ENCODE measurements at regions not wholly inside any gene's neighbourhood (a gene's known extent, or its start where the extent isn't known, plus 50 kb on each side); places are given as distances from the start of the nearest gene placed in this dataset.
"Not testable (repeated sequence)": the region's sequence is repeated elsewhere in the genome, so short reads cannot be mapped to it uniquely, and the experiment has no call there.

DNA sequence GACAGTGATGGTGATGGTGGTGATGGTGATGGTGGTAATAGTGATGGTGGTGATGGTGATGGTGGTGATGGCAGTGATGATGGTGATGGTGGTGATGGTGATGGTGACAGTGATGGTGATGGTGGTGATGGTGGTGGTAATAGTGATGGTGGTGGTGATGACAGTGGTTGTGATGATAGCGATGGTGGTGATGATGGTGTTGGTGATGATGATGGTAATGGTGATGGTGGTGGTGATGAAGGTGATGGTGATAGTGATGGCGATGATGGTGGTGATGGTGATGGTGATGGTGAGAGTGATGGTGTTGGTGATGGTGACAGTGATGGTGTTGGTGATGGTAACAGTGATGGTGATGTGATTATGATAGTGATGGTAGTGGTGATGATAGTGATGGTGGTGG is 94.3 kb downstream of the ASB1 start:
- no peak for DNase-seq (ENCODE audit: low read depth)

DNA sequence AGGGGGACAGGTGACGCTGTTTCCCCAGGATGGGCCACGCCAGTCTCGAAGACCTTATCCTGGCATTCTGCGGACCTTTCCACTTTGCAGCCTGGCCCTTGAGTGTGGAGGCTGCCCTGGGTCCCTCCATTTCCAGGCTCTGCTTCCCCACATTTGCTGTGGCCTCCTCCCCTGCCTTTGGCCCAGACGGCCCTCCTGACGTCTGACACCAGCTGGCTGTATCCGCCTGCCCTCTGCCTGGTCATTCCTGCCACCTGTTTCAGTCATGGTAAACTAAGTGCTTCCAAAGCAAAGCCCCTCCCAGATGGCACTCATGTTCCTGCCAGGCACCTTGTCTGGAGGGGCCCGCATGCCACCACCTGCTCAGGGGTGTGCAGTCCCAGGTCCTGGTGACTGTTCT is 95.1 kb downstream of the ASB1 start:
- no peak for DNase-seq (ENCODE audit: low read depth)

DNA sequence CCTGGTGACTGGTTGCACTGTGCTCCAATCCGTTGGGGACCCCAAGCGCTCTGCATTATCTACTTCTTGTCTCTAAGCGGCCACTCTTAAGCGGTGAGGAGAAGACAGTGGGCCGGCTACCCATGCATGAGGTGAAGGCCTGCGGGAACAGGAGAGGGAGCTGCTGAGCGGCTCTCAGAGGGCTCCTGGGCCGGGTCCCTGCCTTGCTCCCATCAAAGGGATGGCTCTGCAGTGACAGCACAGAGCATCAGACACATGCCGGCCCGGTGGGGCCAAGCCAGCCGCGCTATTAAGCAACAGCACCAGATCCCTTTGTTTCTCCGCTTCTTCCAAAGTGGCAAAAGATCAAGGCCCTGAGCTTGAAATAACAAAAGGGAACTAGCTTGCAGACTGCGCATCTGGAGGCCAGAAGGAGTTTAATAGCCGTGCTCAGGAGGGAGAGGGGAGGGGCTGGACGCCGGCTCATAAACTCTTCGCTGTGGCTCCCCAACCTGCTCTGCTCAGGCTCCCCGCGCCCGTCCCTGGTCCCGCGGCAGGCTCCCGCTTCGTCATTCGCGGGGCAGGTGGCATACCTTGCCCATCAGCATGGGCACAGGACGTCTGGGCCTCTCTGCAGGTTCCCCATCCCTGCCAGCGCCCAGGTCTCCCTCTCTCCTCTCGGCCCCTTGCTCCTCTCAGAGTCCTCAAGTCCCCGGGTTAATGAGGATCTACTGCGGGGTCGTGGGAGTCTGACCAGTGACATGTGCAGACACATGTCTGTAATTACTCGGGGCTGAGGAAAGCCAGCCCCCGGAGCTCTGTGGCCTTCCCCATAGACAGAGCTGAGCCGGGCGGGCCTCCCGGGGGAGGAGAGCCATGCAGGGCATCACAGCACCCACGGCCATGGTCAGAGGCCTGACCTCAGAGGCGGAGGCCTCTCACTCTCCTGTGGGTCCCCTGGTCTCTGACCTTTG is 96.7 kb downstream of the ASB1 start:
- DNase-seq (ENCODE audit: low read depth): no peak

DNA sequence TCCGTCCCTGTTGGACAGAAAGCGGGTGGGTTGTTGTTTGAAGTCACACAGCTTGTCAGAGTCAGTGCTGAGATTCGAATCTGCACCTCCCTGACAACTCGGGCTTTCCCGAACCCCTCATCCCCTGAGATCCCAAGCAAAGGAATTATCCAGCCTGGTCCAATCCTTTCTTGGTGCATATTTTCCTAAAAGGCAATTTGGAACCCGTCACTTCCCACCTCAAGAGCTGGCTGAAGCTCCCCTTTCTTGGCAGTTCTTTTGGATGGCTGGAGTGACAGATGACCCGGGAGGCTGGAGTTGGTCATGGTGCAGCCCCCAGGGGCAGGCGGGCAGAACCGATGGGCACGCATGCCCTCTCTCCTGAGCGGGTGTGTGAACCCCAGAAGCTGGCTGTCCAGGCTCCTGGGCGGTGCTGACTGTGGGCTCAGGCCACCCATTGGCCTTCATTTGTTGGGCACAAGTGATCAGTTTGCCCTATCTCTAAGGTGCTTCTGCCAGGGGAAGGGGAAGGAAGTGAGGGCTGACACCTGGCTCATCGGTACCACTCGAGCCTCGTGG is 97.8 kb downstream of the ASB1 start:
- no peak for DNase-seq (ENCODE audit: low read depth)

DNA sequence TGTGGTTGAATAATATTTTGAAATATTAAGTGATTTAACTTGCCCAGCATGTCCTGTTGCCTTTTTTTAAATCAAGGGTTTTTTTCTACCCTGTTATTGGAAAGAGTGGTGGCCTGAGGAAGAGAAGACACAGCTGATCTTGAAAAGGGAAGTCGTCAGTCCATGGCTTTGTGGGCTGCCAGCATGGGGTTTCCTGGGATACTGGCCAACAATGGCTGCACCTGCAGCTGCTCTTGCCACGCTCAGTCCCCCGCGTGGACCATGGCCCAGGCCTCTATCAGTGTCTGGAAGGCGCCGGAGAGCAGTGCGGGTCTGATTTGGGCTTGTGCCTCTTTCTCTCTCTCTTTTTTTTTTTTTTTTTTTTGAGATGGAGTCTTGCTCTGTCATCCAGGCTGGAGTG is 99.3 kb downstream of the ASB1 start:
- no peak for DNase-seq (ENCODE audit: low read depth)

DNA sequence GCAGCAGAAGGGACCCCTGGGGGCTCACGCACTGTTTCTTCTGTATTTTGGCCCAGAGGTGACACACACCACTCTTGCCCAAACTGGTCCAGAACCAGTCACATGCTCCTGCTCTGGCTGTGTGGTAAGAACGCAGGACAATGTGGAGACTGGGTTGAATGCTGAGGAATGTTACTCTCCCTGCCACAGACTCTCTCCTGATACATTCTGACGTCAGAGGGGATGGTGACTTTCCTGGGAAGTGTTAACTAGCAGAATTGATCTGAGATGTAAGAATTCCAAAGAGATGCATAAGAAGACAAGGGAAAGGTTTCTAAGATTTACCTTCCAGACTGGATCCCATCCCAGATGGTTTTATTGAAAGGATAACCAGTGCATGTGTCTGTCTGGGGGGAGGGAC is 100.8 kb downstream of the ASB1 start:
- no peak for DNase-seq (ENCODE audit: low read depth)

DNA sequence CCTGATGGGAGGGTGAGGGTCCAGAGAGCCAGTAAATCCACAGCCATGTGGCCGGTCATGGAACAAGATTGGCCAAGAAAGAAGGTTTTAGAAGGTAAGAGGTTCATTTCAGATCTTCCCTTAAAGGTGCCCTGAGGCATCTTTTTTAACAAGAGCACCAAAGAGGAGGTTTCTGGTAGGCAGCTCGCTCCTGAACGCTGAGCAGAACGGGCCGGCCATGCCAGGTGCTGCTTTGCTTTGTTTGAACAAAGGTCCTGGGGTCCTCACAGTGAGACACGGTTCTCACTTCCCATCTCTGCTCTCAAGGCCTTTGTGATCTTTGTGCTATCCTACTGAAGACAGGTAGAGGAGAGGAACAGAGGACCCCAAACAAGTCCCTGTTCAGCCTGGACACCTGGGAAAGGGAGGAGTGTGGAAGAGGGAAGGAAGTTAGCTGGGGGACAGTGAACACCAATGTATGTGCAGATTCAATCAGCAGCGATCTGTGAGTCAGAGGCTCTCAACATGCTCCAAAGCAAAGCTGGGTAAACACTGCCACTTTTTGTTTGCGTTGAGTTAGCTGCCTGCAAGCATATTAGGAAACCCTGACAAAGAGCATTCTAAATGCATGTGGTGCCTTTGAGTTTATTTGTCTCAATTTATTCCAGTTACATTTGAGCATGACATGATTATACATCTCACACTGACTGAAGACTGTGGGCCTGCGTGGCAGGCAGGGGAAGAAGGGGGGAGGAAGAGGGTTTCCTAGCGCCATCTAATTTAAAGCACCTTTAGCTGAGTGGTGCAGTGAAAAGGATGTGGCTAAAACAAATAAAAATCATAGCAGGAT is 102.4 kb downstream of the ASB1 start:
- no peak for DNase-seq (ENCODE audit: low read depth)

DNA sequence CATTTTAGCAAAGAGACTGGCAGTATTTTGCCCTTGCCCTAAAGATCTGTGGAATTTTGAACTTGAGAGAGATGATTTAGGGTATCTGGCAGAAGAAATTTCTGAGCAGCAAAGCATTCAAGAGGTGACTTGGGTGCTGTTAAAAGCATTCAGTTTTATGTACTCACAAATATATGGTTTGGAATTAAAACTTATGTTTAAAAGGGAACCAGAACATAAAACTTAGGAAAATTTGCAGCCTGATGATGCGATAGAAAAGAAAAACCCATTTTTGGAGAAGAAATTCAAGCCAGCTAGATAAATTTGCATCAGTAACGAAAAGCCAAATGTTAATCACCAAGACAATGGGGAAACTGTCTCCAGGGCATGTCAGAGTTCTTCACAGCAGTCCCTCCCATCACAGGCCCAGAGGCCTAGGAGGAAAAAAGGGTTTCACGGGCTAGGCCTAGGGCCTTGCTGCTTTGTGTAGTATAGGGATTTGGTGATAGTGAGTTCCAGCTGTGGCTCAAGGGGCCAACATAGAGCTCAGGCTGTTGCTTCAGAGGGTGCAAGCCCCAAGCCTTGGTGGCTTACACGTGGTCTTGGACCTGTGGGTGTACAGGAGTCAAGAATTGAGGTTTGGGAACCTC is 104.4 kb downstream of the ASB1 start:
- not testable (repeated sequence) for DNase-seq (ENCODE audit: low read depth)

DNA sequence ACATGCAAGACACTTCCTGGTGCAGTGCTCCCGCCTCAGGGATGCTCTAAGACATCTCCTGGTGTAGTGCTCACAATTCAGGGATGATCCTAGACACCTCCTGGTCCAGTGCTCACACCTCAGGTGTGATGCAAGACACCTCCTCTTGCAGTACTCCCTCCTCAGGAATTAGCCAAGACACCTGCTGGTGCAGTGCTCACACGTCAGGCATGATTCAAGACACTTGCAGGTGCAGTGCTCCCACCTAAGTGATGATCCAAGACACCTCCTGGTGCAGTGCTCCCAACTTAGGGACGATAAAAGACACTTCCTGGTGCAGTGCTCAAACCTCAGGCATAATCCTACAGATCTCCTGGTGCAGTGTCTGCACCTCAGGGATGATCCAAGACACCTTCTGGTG is 117.0 kb downstream of the ASB1 start:
- DNase-seq (ENCODE audit: low read depth): not testable (repeated sequence)

DNA sequence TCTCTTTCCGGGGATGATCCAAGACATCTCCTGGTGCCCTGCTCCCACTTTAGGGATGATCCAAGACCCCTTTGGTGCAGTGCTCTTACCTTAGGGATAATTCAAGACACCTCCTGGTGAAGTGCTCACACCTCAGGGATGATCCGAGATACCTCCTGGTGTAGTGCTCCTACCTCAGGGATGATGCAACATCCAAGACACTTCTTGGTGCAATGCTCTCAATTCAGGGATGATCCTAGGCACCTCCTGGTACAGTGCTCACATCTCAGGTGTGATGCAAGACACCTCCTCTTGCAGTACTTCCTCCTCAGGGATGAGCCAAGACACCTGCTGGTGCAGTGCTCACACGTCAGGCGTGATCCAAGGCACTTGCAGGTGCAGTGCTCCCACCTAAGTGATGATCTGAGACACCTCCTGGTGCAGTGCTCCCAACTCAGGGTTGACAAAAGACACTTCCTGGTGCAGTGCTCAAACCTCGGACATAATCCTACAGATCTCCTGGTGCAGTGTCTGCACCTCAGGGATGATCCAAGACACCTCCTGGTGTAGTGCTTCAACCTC is 122.3 kb downstream of the ASB1 start:
- DNase-seq (ENCODE audit: low read depth): no peak

DNA sequence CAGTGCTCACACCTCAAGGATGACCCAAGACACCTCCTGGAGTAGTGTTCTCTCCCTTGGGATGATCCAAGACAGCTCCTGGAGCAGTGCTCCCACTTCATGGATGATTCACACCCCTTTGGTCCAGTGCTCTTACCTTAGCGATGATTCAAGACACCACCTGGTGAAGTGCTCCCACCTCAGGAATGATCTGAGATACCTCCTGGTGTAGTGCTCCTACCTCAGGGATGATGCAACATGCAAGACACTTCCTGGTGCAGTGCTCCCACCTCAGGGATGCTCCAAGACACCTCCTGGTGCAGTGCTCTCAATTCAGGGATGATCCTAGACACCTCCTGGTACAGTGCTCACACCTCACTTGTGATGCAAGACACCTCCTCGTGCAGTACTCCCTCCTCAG is 123.1 kb downstream of the ASB1 start:
- DNase-seq (ENCODE audit: low read depth): no peak

DNA sequence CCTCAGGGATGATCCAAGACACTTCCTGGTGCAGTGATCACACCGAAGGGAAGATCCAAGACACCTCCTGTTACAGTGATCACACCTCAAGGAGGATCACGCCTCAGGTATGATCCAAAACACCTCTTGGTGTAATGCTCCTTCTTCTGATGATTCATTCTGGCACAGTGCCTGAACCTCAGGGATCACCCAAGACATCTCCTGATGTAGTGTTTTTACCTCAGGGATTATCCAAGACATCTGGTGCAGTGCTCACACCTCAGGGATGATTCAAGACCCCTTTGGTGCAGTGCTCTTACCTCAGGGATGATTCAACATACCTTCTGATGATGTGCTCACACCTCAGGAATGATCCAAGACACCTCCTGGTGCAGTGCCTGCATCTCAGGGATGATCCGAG is 124.4 kb downstream of the ASB1 start:
- no peak for DNase-seq (ENCODE audit: low read depth)

DNA sequence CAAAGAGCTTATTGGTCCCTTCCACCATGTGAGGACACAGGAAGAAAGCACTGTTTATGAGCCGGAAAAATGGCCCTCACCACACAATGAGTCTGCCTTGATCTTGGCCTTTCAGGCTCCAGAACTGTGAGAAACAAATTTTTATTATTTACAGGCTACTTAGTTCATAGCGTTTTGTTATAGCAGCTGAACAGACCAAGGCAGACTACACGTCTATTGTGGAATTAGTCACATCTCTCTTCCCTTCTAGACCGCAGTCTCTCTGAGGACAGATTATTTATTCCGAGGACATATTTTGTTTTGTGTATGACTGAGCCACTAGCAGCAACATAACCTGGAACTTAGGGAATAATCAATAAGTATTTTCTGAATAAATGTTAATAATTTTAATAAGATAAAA is 125.5 kb downstream of the ASB1 start:
- DNase-seq (ENCODE audit: low read depth): no peak

DNA sequence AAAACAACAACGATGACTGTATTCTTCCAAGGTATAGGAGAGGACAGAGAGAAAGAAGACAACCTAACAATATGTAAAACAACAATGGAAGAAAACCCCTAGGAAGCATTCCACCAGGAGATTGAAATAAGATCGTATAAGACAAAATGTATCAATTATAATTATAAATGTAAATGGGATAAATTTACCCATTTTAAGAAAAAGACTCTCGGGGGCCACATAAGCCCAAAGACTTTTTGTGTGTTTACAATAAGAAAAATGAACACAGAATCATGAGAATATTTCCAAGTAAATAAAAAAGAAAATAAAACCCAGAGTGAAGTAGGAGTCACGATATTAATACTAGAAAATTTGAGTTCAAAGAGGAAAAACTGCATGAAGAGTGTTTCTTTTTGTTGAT is 126.4 kb downstream of the ASB1 start:
- DNase-seq (ENCODE audit: low read depth): no peak

DNA sequence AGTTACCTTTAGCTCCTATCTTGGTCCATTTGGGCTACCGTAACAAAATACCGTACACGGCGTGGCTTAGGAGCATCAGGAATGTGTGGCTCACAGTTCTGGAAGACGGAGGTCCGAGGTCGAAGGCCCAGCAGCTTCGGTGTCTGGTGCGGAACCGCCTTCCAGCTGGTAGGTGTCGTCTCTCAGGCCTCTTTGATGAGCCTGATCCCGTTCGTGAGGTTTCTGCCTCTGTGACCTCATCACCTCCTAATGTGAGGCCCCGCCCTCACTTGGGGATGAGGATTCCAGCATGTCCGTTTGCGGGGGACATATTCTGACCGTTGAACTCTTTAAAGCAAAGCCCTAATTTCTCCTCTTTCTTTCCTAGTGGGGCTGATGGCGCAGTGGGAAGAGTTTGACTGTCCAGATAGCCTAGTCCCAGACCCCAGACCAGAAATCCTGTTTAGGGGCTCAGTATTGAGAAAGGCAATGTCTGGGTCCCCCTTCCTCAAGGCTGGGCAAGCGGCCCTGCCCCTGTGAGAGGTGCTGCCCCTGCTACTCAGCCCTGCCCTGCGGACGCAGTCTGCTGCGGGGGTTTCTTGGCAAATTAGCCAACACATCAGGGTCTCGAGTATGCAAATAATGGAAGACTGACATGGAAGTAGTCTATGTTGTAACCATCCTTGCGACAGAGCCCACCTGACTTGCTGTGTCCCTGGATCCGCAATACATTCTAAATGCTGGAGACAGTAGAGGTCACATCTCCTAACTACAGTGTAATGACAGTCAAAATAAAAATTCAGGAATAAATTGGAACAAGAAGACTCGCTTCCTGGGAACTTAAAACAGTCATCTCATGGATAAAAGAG is 128.0 kb downstream of the ASB1 start:
- DNase-seq (ENCODE audit: low read depth): no peak

DNA sequence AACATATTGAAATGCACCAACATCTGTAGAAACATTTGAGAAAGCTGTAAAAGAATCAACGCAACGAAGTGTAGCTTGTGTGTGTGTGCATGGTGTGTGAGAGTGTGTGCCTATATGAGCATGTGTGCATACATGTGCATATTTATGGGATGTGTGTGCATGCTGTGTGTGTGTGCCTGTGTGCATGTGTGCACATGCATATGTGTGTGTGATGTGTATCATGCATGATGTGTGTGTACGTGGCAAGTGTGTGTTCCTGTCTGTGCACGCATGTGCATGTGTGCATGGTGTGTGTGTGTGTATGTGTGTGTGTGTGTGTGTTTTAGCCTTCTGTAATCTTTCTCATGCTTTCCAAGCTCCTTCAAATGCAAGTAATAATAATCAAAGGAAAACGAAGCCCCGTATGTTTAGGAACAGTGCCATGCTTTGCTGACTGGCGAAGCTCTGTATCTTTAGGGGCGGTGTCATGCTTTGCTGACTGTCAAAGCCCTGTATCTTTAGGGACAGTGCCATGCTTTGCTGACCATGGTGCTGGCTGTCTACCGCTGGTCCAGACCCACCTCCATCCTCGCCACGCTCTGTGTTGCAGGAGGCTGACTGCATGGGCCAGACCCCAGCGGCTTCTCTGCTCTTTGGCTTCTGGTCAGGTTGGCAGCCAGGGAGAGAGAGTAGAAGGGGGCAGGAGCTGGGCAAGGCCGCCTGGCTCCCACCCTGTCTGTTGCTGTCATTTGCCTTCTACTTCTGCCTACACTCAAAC is 129.2 kb downstream of the ASB1 start:
- no peak for DNase-seq (ENCODE audit: low read depth)

DNA sequence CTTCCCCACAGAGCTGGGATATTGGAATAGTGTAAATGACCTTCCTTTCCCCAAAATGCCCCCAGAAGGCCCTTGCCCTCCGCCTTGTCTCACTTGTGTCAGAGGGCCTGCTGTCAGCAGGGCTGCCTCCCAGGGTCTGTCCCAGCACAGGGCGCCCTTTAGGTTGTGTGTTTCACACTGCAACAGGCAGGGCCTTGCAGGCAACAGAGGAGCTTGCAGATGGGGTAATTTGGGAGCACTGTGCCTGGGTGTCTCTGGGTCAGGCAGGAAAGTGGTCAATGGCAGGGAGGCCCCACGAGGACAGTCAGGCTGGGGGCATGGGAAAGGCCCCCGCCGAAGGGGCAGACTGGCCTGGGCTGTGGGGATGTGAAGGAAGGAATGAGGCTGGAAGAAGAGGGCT is 130.7 kb downstream of the ASB1 start:
- DNase-seq (ENCODE audit: low read depth): no peak

DNA sequence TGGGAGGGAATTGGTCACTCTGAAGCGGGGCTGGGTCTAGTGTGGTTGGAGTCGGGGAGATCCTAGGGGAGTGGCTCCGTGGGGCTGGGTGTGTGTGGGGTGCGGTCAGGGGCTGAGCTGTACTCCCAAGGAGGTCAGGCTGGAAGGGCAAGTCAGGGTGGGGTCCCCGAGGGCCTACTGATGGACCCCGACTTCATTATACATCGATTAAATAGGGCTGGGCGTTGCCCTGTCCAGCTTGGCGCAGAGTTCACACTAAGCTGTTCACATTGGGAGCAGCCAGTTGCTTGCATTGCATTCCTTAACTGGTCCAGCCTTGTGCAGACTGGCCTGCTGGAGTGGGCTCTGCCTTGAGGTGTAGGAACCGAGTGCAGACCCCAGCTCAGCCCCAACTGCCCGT is 131.2 kb downstream of the ASB1 start:
- DNase-seq (ENCODE audit: low read depth): no peak

DNA sequence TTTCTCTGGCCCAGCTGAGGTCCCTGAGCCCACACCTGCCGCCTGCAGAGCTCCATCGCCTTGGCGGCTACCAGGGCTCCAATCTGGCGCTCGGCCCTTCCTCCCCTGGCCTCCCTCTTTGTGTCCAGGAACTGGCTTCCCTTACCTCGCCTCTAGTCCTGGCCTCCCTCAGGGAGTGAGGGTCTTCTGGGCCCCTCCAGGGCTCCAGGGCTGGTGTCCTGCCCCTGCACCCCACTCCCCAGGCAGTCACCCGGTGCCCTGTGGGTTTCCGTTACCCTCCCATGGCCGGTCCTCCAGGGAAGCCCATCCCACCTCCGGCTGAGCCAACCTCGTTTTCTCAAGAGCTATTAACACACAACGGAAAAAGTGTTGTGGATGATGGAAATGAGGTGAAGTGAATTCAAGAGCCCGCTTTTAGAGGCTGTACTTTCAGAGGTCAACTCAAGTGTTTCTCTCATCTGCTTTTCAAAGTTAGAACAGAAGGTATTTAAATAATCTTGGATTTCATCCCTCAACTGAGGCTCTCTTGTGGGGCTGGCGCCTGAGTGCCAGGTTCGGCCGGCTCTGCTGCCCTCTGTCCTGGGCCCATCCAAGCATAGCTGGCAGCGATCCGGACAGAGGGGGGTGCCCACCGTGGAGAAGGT is 131.9 kb downstream of the ASB1 start:
- DNase-seq (ENCODE audit: low read depth): no peak

DNA sequence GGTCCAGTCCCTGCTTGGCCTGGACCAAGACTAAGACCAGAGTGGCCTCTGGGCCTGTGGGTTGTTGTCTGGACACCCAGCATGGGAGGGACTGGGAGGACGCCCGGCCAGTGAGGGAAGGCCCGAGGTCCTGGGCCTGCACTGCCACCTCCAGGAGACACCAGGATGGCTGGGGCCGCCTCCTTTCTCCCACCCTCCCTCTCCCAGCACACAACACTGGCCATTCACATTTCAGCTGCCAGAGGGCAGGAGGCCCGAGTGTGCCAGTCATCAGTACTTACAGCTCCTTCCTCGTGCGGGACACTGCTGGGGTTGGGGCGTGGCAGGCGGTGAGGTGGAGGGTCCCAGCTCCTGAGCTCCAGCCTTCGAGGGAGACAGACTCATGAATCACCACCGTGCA is 133.5 kb downstream of the ASB1 start:
- DNase-seq (ENCODE audit: low read depth): no peak

All from activated T-helper 9 cell treated with anti-CD3 and anti-CD28 coated beads, Interleukin-2, amount 50 U/mL, for 16 hours (primary cell).